ENCODE measurements at regions not wholly inside any gene's neighbourhood (a gene's known extent, or its start where the extent isn't known, plus 50 kb on each side); places are given as distances from the start of the nearest gene placed in this dataset.

GRCh38 chr2:14396533-14397083 lies 235.9 kb upstream of the LRATD1 start:
- no peaks in the 10 kb centered on the region for H3K36me3 ChIP-seq
- TF ChIP-seq, protein P1, sequence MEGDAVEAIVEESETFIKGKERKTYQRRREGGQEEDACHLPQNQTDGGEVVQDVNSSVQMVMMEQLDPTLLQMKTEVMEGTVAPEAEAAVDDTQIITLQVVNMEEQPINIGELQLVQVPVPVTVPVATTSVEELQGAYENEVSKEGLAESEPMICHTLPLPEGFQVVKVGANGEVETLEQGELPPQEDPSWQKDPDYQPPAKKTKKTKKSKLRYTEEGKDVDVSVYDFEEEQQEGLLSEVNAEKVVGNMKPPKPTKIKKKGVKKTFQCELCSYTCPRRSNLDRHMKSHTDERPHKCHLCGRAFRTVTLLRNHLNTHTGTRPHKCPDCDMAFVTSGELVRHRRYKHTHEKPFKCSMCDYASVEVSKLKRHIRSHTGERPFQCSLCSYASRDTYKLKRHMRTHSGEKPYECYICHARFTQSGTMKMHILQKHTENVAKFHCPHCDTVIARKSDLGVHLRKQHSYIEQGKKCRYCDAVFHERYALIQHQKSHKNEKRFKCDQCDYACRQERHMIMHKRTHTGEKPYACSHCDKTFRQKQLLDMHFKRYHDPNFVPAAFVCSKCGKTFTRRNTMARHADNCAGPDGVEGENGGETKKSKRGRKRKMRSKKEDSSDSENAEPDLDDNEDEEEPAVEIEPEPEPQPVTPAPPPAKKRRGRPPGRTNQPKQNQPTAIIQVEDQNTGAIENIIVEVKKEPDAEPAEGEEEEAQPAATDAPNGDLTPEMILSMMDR (IDR thresholded peaks at IDR 0.05): no peak
- no peaks in the 10 kb centered on the region for H3K27me3 ChIP-seq
- no peak overlapping the region for H3K4me3 ChIP-seq
- no peaks in the 10 kb centered on the region for H3K4me1 ChIP-seq
- H3K27ac ChIP-seq: no peak overlapping the region
- DNase-seq (ENCODE audit: low spot score): no peak
- H3K9me3 ChIP-seq: no peaks in the 10 kb centered on the region

- Histone ChIP-seq H3K27me3 (no peaks in the 10 kb centered on the region), H3K36me3 (no peaks in the 10 kb centered on the region), H3K27ac (no peak overlapping the region), H3K4me3 (no peak overlapping the region), H3K4me1 (no peaks in the 10 kb centered on the region), H3K9me3 (no peaks in the 10 kb centered on the region)
- TF ChIP-seq, protein P1 (IDR thresholded peaks at IDR 0.05): no peak
- no peak for DNase-seq (ENCODE audit: low spot score)
Measured at GRCh38 chr2:14398641-14399040, 233.9 kb upstream of the LRATD1 start.

- TF ChIP-seq, protein P1 (IDR thresholded peaks at IDR 0.05): no peak
Measured at GRCh38 chr2:14401873-14402272, 230.6 kb upstream of the LRATD1 start.

DNA sequence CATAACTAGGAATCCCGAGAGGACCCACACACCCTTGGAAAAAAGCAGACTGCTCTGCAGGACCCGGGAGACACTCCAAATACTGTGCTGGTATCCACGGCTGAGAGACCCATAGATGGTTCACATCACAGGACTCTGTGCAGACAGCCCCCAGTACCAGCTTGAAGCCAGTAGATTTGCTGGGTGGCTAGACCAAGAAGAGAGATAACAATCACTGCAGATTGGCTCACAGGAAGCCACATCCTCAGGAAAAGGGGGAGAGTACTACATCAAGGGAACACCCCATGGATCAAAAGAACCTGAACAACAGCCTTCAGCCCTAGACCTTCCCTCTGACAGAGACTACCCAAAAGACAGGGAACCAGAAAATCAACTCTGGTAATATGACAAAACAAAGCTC lies 223.8 kb upstream of the LRATD1 start:
- Histone ChIP-seq H3K36me3 (no peaks in the 10 kb centered on the region), H3K9me3 (no peaks in the 10 kb centered on the region), H3K4me1 (no peaks in the 10 kb centered on the region), H3K27me3 (no peaks in the 10 kb centered on the region), H3K4me3 (no peak overlapping the region), H3K27ac (no peak overlapping the region)
- TF ChIP-seq, protein P1 (IDR thresholded peaks at IDR 0.05): no peak
- DNase-seq (ENCODE audit: low spot score): no peak

More at GRCh38 chr2:14401873-14402272, 230.6 kb upstream of the LRATD1 start:
- Histone ChIP-seq H3K36me3 (no peaks in the 10 kb centered on the region), H3K4me1 (no peaks in the 10 kb centered on the region), H3K27ac (no peak overlapping the region), H3K27me3 (no peaks in the 10 kb centered on the region), H3K9me3 (no peaks in the 10 kb centered on the region), H3K4me3 (no peak overlapping the region)
- DNase-seq (ENCODE audit: low spot score): no peak

DNA sequence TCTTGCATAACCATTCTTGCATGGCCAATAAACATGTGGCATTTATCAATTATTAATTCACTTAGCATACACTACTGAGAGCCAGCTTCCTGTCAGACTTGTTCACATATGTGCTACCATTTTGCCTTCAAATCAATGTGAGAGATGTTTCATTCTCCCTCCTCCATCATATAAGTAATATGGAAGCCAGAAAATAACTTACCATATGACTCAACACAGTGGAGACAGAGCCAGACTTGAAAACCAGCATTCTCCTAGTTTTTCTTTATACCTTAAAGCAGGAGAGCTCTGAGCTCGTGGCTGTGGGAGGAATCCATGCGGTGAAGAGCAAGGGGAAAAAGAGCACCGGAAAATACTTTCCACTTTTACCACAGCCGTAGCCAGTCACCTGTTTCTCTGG lies 215.0 kb upstream of the LRATD1 start:
- TF ChIP-seq, protein P1 (IDR thresholded peaks at IDR 0.05): no peak
- no peaks in the 10 kb centered on the region for H3K9me3 ChIP-seq
- H3K36me3 ChIP-seq: no peaks in the 10 kb centered on the region
- H3K27ac ChIP-seq: no peak overlapping the region
- DNase-seq (ENCODE audit: low spot score): no peak
- H3K4me3 ChIP-seq: no peak overlapping the region
- no peaks in the 10 kb centered on the region for H3K27me3 ChIP-seq
- H3K4me1 ChIP-seq: no peaks in the 10 kb centered on the region

DNA sequence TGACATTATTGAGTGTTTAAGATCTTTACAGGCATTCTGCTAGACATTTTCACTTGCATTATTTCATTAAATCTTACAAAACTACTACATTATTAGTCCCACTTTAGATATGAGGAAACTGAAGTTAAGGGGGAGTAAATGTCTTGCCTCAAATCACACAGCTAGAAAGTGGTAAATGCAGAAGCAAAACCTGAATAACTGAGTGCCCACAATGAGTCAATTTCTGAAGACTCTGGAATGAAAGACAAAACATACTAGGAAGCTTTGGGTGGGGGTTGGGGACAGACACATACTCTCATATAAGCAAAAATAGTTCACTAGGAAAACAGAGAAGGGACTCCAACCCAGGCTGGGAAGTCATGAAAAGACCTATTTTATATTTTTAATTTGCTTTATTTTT lies 214.4 kb upstream of the LRATD1 start:
- no peak overlapping the region for H3K27ac ChIP-seq
- TF ChIP-seq, protein P1 (IDR thresholded peaks at IDR 0.05): no peak
- H3K4me3 ChIP-seq: no peak overlapping the region
- H3K4me1 ChIP-seq: no peaks in the 10 kb centered on the region
- no peak for DNase-seq (ENCODE audit: low spot score)
- H3K9me3 ChIP-seq: no peaks in the 10 kb centered on the region
- no peaks in the 10 kb centered on the region for H3K27me3 ChIP-seq
- no peaks in the 10 kb centered on the region for H3K36me3 ChIP-seq
